ENCODE measurements at regions not wholly inside any gene's neighbourhood (a gene's known extent, or its start where the extent isn't known, plus 50 kb on each side); places are given as distances from the start of the nearest gene placed in this dataset.
"Not testable (repeated sequence)": the region's sequence is repeated elsewhere in the genome, so short reads cannot be mapped to it uniquely, and the experiment has no call there.

GRCh38 chr6:139981066-139981624 is 606.7 kb upstream of the CITED2 start:
- Mint-ChIP-seq H3K27ac (ENCODE audit: unreplicated experiment) (no peak overlapping the region), H3K36me3 (ENCODE audit: unreplicated experiment) (no peaks in the 10 kb centered on the region), H3K4me3 (ENCODE audit: unreplicated experiment) (no peak overlapping the region), H3K27me3 (ENCODE audit: unreplicated experiment) (no peaks in the 10 kb centered on the region), H3K4me1 (ENCODE audit: low read depth, unreplicated experiment) (peaks cover 22% of the 10 kb centered on the region), H3K9me3 (ENCODE audit: unreplicated experiment) (peaks cover 2% of the 10 kb centered on the region)
- TF ChIP-seq CTCF (IDR thresholded peaks at IDR 0.05; ENCODE audit: partially characterized antibody, unreplicated experiment): no peak
- no peak for DNase-seq

- not testable (repeated sequence) for H3K27me3 Mint-ChIP-seq (ENCODE audit: unreplicated experiment); H3K27ac Mint-ChIP-seq (ENCODE audit: unreplicated experiment); DNase-seq; H3K36me3 Mint-ChIP-seq (ENCODE audit: unreplicated experiment); H3K9me3 Mint-ChIP-seq (ENCODE audit: unreplicated experiment); H3K4me3 Mint-ChIP-seq (ENCODE audit: unreplicated experiment)
- H3K4me1 Mint-ChIP-seq (ENCODE audit: low read depth, unreplicated experiment): peaks cover 22% of the 10 kb centered on the region
These were observed 606.2 kb upstream of the CITED2 start for GRCh38 chr6:139980631-139981030.

GRCh38 chr6:139979021-139979725 is 604.7 kb upstream of the CITED2 start:
- no peak overlapping the region for H3K4me3 Mint-ChIP-seq (ENCODE audit: unreplicated experiment)
- H3K27me3 Mint-ChIP-seq (ENCODE audit: unreplicated experiment): no peaks in the 10 kb centered on the region
- peaks cover 2% of the 10 kb centered on the region for H3K9me3 Mint-ChIP-seq (ENCODE audit: unreplicated experiment)
- no peak overlapping the region for H3K27ac Mint-ChIP-seq (ENCODE audit: unreplicated experiment)
- peaks cover 22% of the 10 kb centered on the region for H3K4me1 Mint-ChIP-seq (ENCODE audit: low read depth, unreplicated experiment)
- DNase-seq: no peak
- no peaks in the 10 kb centered on the region for H3K36me3 Mint-ChIP-seq (ENCODE audit: unreplicated experiment)
- TF ChIP-seq CTCF (IDR thresholded peaks at IDR 0.05; ENCODE audit: partially characterized antibody, unreplicated experiment): no peak

- Mint-ChIP-seq H3K9me3 (ENCODE audit: unreplicated experiment) (peaks cover 2% of the 10 kb centered on the region), H3K36me3 (ENCODE audit: unreplicated experiment) (no peaks in the 10 kb centered on the region), H3K4me1 (ENCODE audit: low read depth, unreplicated experiment) (peaks cover 17% of the 10 kb centered on the region), H3K27ac (ENCODE audit: unreplicated experiment) (no peak overlapping the region), H3K27me3 (ENCODE audit: unreplicated experiment) (no peaks in the 10 kb centered on the region), H3K4me3 (ENCODE audit: unreplicated experiment) (no peak overlapping the region)
- no peak for DNase-seq
- TF ChIP-seq CTCF (IDR thresholded peaks at IDR 0.05; ENCODE audit: partially characterized antibody, unreplicated experiment): no peak
These were observed 603.5 kb upstream of the CITED2 start for GRCh38 chr6:139977887-139978332.

- no peak overlapping the region for H3K27ac Mint-ChIP-seq (ENCODE audit: unreplicated experiment)
- no peak overlapping the region for H3K4me3 Mint-ChIP-seq (ENCODE audit: unreplicated experiment)
- peaks cover 2% of the 10 kb centered on the region for H3K27me3 Mint-ChIP-seq (ENCODE audit: unreplicated experiment)
These were observed 599.4 kb upstream of the CITED2 start for GRCh38 chr6:139973669-139974344.

More at GRCh38 chr6:139973669-139974344, 599.4 kb upstream of the CITED2 start:
- no peak for DNase-seq
- no peak for TF ChIP-seq CTCF (IDR thresholded peaks at IDR 0.05; ENCODE audit: partially characterized antibody, unreplicated experiment)
- no peaks in the 10 kb centered on the region for H3K4me1 Mint-ChIP-seq (ENCODE audit: low read depth, unreplicated experiment)
- no peaks in the 10 kb centered on the region for H3K36me3 Mint-ChIP-seq (ENCODE audit: unreplicated experiment)
- no peaks in the 10 kb centered on the region for H3K9me3 Mint-ChIP-seq (ENCODE audit: unreplicated experiment)

Measured in glutamatergic neuron (in vitro differentiated cells).